ENCODE measurements at regions not wholly inside any gene's neighbourhood (a gene's known extent, or its start where the extent isn't known, plus 50 kb on each side); places are given as distances from the start of the nearest gene placed in this dataset.

GRCh38 chr3:110905121-110905520, 166.5 kb upstream of the NECTIN3 start:
- Mint-ChIP-seq H3K36me3 (ENCODE audit: insufficient read depth, unreplicated experiment) (no peaks in the 10 kb centered on the region), H3K4me1 (ENCODE audit: low read depth, unreplicated experiment) (peaks cover 17% of the 10 kb centered on the region), H3K27me3 (ENCODE audit: unreplicated experiment) (no peaks in the 10 kb centered on the region), H3K27ac (ENCODE audit: unreplicated experiment) (no peak overlapping the region), H3K4me3 (ENCODE audit: low read depth, unreplicated experiment) (no peak overlapping the region), H3K9me3 (ENCODE audit: low read depth, unreplicated experiment) (no peaks in the 10 kb centered on the region)
- no peak for TF ChIP-seq CTCF (IDR thresholded peaks at IDR 0.05; ENCODE audit: unreplicated experiment)
- CTCF ChIA-PET, result no interaction called here
- BruUV-seq (replicated peaks), result no TSS peak
- intact Hi-C loops (cut with micrococcal nuclease; ENCODE audit: unreplicated experiment), result no loop called here
- no peak for DNase-seq

- Mint-ChIP-seq H3K4me1 (ENCODE audit: low read depth, unreplicated experiment) (peaks cover 20% of the 10 kb centered on the region), H3K36me3 (ENCODE audit: insufficient read depth, unreplicated experiment) (no peaks in the 10 kb centered on the region), H3K27ac (ENCODE audit: unreplicated experiment) (no peak overlapping the region), H3K4me3 (ENCODE audit: low read depth, unreplicated experiment) (no peak overlapping the region), H3K9me3 (ENCODE audit: low read depth, unreplicated experiment) (peaks cover 2% of the 10 kb centered on the region), H3K27me3 (ENCODE audit: unreplicated experiment) (no peaks in the 10 kb centered on the region)
- DNase-seq, result no peak
- CTCF ChIA-PET, result interaction anchor here (1.4 kb wide), 1 partner anchor 23 kb away, joined by 4 read pairs; no protein-coding TSS in a partner anchor
- BruUV-seq (replicated peaks), result no TSS peak
- intact Hi-C loops (cut with micrococcal nuclease; ENCODE audit: unreplicated experiment), result no loop called here
- no peak for TF ChIP-seq CTCF (IDR thresholded peaks at IDR 0.05; ENCODE audit: unreplicated experiment)
Observed at GRCh38 chr3:110909839-110910238, 161.8 kb upstream of the NECTIN3 start.

GRCh38 chr3:110910346-110910955, 161.2 kb upstream of the NECTIN3 start:
- no TSS peak for BruUV-seq (replicated peaks)
- Mint-ChIP-seq H3K4me3 (ENCODE audit: low read depth, unreplicated experiment) (no peak overlapping the region), H3K4me1 (ENCODE audit: low read depth, unreplicated experiment) (peaks cover 20% of the 10 kb centered on the region), H3K36me3 (ENCODE audit: insufficient read depth, unreplicated experiment) (no peaks in the 10 kb centered on the region), H3K27me3 (ENCODE audit: unreplicated experiment) (no peaks in the 10 kb centered on the region), H3K9me3 (ENCODE audit: low read depth, unreplicated experiment) (peaks cover 2% of the 10 kb centered on the region), H3K27ac (ENCODE audit: unreplicated experiment) (no peak overlapping the region)
- intact Hi-C loops (cut with micrococcal nuclease; ENCODE audit: unreplicated experiment), result no loop called here
- no peak for TF ChIP-seq CTCF (IDR thresholded peaks at IDR 0.05; ENCODE audit: unreplicated experiment)
- CTCF ChIA-PET, result no interaction called here
- DNase-seq, result no peak

- no TSS peak for BruUV-seq (replicated peaks)
- H3K4me1 Mint-ChIP-seq (ENCODE audit: low read depth, unreplicated experiment), result no peaks in the 10 kb centered on the region
- H3K36me3 Mint-ChIP-seq (ENCODE audit: insufficient read depth, unreplicated experiment), result no peaks in the 10 kb centered on the region
- DNase-seq, result no peak
- no peaks in the 10 kb centered on the region for H3K27me3 Mint-ChIP-seq (ENCODE audit: unreplicated experiment)
- H3K9me3 Mint-ChIP-seq (ENCODE audit: low read depth, unreplicated experiment), result peaks cover 2% of the 10 kb centered on the region
- intact Hi-C loops (cut with micrococcal nuclease; ENCODE audit: unreplicated experiment), result no loop called here
- no peak for TF ChIP-seq CTCF (IDR thresholded peaks at IDR 0.05; ENCODE audit: unreplicated experiment)
- CTCF ChIA-PET, result no interaction called here
- no peak overlapping the region for H3K4me3 Mint-ChIP-seq (ENCODE audit: low read depth, unreplicated experiment)
- no peak overlapping the region for H3K27ac Mint-ChIP-seq (ENCODE audit: unreplicated experiment)
Observed at GRCh38 chr3:110918963-110919362, 152.7 kb upstream of the NECTIN3 start.

All from Calu3 (cell line).